Thyroid gland (tissue), 4 donors: ENCODE measurements at regions not wholly inside any gene's neighbourhood (a gene's known extent, or its start where the extent isn't known, plus 50 kb on each side); places are given as distances from the start of the nearest gene placed in this dataset.

Source experiments
- CTCF ChIP-seq, 6 experiments: fragments of 200-600 bp in 3 of 6; fragments of 450-650 bp in 3 of 6; sonication (generic) in 3 of 6; IDR thresholded peaks; one replicate each; pipeline ENCODE4 v1.5.1; 2016 to 2019; ENCODE audit warnings: antibody characterized with exemption in 6 of 6, mild to moderate bottlenecking in 2 of 6, inconsistent platforms in 1 of 6, moderate library complexity in 1 of 6
- POLR2A ChIP-seq, 2 donors: fragments of 450-650 bp; IDR thresholded peaks; one replicate each; pipeline ENCODE4 v1.6.1; 2017; ENCODE audit warnings: antibody characterized with exemption in 2 of 2, mild to moderate bottlenecking in 2 of 2, moderate library complexity in 1 of 2

- TF ChIP-seq POLR2A (IDR thresholded peaks at IDR 0.05) (no peak), CTCF (IDR thresholded peaks at IDR 0.05) (no peak)
Observed at GRCh38 chrX:86964321-86964720, 553.3 kb upstream of the KLHL4 start.
